ENCODE measurements at regions not wholly inside any gene's neighbourhood (a gene's known extent, or its start where the extent isn't known, plus 50 kb on each side); places are given as distances from the start of the nearest gene placed in this dataset.

DNA sequence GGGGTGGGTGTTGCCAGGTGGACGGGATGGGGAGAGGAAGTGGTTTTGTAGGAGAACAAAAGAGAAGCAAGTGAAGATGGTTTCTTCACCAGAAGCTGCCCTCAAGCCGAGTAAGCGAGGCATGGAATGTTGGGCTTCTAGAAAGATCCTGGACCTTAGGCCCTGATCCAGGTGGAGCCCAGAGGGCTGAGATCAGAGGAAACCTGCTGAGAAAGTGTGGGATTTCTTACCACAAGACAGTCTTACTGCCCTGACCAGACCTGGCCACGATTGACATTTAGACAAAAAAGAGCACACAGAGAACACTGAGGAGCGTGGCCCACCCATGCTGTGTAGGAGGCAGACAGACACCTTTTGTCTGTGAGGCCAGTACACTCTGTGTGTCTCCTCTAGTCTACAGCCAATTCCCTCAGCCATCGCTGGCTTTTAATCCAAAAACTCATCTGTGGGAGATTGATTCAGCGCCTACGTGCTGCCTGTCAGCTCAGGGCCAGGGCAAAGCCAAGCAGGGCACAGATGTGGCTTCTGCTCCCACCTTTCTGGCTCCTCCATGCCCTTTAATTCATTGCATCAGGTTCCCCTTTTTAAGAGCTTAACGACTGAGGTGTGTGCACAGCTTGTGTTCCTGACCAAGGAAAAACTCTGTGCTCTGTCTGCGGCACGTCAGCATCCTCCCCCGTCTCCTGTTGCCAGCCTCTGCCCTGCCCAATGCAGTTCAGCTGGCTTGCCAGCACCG is 123.3 kb downstream of the AKAP11 start:
- TF ChIP-seq, protein P1, sequence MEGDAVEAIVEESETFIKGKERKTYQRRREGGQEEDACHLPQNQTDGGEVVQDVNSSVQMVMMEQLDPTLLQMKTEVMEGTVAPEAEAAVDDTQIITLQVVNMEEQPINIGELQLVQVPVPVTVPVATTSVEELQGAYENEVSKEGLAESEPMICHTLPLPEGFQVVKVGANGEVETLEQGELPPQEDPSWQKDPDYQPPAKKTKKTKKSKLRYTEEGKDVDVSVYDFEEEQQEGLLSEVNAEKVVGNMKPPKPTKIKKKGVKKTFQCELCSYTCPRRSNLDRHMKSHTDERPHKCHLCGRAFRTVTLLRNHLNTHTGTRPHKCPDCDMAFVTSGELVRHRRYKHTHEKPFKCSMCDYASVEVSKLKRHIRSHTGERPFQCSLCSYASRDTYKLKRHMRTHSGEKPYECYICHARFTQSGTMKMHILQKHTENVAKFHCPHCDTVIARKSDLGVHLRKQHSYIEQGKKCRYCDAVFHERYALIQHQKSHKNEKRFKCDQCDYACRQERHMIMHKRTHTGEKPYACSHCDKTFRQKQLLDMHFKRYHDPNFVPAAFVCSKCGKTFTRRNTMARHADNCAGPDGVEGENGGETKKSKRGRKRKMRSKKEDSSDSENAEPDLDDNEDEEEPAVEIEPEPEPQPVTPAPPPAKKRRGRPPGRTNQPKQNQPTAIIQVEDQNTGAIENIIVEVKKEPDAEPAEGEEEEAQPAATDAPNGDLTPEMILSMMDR (IDR thresholded peaks at IDR 0.05; ENCODE audit: low read depth, low read length): no peak
- TF ChIP-seq, protein P2, sequence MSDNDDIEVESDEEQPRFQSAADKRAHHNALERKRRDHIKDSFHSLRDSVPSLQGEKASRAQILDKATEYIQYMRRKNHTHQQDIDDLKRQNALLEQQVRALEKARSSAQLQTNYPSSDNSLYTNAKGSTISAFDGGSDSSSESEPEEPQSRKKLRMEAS (IDR thresholded peaks at IDR 0.05; ENCODE audit: low read depth, low read length): no peak
- TF ChIP-seq POLR2A (IDR thresholded peaks at IDR 0.05; ENCODE audit: extremely low read depth, insufficient read length) (no peak), MYC (IDR thresholded peaks at IDR 0.05; ENCODE audit: low read depth, low read length) (no peak)
- no peak overlapping the region for H3K4me3 ChIP-seq (ENCODE audit: low read depth, low read length)
- DNase-seq (ENCODE audit: low read depth): no peak

DNA sequence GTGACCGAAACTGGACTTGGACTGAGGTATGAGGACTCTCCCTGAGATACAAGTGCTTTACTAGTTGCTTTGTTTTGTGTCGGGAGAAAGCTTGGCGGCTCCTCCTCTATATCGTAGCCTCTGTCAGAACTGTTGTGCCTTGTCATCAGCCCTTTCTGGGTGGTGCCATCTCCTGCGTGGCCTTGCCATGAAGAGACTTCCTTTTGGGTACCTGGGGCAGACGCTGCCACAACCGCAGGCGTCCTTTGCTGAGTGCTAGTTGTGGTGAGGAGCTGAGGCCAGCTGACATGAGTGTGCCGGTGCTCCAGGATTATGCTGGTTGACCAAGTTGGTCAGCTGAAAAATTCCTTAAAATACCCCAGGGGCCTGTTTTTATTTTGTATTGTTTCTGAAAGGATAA is 124.5 kb downstream of the AKAP11 start:
- no peak for TF ChIP-seq POLR2A (IDR thresholded peaks at IDR 0.05; ENCODE audit: extremely low read depth, insufficient read length)
- TF ChIP-seq, protein P1 (IDR thresholded peaks at IDR 0.05; ENCODE audit: low read depth, low read length): no peak
- TF ChIP-seq, protein P2 (IDR thresholded peaks at IDR 0.05; ENCODE audit: low read depth, low read length): no peak
- no peak for TF ChIP-seq MYC (IDR thresholded peaks at IDR 0.05; ENCODE audit: low read depth, low read length)
- H3K4me3 ChIP-seq (ENCODE audit: low read depth, low read length): no peak overlapping the region

DNA sequence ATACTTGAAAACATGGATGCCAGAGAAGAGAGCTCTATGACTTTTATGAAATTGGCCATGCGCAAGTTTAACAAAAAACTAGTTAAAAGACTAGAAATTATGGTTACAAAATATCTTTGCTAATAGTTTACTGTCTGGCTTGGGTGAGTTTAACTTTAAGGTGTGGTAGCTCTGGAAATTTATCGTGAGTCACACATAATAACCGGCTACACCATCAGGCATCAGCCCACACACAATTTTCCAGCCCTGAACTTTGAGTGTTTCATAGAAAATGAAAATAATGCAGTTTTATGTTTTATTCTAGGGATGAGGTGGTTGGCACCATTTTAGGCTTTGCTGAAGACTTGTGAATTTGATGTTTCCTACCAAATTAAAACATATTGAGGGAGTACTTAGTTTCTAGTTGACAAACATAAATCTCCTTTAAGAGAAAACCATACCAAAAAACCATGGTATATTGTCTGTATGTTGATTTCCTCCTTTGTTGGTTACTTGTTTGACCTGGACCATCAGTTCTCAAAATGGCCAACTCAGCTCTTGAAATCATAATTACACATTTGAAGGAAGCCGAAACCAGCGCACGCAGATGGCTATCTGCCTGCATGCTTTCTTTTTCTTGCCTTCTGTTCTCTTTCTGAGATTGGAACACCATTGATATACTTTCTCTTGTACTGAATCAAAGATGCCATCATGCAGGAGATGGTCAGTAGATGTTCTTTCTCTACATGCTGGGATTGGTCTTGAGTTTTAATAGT is 125.1 kb downstream of the AKAP11 start:
- DNase-seq (ENCODE audit: low read depth): no peak
- H3K4me3 ChIP-seq (ENCODE audit: low read depth, low read length): no peak overlapping the region
- TF ChIP-seq POLR2A (IDR thresholded peaks at IDR 0.05; ENCODE audit: extremely low read depth, insufficient read length) (no peak), MYC (IDR thresholded peaks at IDR 0.05; ENCODE audit: low read depth, low read length) (no peak)
- TF ChIP-seq, protein P2 (IDR thresholded peaks at IDR 0.05; ENCODE audit: low read depth, low read length): no peak
- TF ChIP-seq, protein P1 (IDR thresholded peaks at IDR 0.05; ENCODE audit: low read depth, low read length): no peak

More for the DNA sequence above, 124.5 kb downstream of the AKAP11 start:
- no peak for DNase-seq (ENCODE audit: low read depth)

DNA sequence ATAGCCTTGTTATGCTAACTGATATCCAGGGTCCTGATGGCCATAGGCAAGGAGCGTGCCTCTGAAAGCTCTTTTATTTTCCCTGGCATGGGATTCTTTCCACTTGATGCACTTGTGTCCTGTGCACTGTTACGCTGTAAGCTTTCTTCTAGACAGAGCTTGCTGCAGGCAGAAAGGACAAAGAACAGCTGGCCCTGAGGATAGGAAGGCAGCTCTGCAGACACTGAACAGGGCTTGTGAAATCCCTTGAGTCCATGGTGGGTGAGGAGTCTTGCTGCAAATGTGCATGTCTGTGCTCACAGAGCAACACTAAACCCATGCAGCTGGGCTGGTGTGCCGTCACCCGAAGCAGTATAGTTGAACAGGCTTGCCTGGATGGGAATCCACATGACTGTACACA is 126.6 kb downstream of the AKAP11 start:
- TF ChIP-seq POLR2A (IDR thresholded peaks at IDR 0.05; ENCODE audit: extremely low read depth, insufficient read length) (no peak), MYC (IDR thresholded peaks at IDR 0.05; ENCODE audit: low read depth, low read length) (no peak)
- TF ChIP-seq, protein P2 (IDR thresholded peaks at IDR 0.05; ENCODE audit: low read depth, low read length): no peak
- TF ChIP-seq, protein P1 (IDR thresholded peaks at IDR 0.05; ENCODE audit: low read depth, low read length): no peak
- no peak for DNase-seq (ENCODE audit: low read depth)

DNA sequence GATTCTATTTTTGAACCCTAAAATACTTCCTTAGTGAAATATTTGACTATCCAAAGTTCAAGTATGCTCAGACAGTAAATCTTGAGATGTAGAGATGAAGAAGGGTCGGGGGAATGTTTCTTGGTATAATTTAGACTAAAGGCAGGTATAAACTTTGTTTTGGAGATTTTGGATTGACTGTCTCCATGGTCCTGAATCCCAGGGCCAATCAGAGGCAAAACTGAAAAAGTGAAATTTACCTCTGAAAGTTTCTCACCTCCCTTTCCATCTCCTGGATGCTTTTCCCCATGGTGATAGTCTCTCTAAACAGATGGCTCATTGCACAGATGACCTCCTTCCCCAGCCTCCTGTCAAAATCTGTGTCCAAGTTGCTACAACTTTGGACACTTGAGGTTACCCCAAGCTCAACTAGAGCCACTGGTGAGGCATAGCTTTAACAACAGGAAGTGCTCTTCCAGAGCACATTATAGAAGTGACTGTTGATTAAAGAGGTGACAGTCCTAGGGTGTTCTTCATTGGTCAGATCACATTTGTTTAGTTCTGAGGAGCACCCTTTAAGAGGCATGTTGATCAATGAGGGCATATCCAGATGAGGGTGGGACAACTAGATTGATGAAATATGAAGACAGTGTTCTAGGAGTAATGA is 128.4 kb downstream of the AKAP11 start:
- H3K4me3 ChIP-seq (ENCODE audit: low read depth, low read length): no peak overlapping the region
- TF ChIP-seq POLR2A (IDR thresholded peaks at IDR 0.05; ENCODE audit: extremely low read depth, insufficient read length) (no peak), MYC (IDR thresholded peaks at IDR 0.05; ENCODE audit: low read depth, low read length) (no peak)
- TF ChIP-seq, protein P1 (IDR thresholded peaks at IDR 0.05; ENCODE audit: low read depth, low read length): no peak
- TF ChIP-seq, protein P2 (IDR thresholded peaks at IDR 0.05; ENCODE audit: low read depth, low read length): no peak

More for the DNA sequence above, 126.6 kb downstream of the AKAP11 start:
- H3K4me3 ChIP-seq (ENCODE audit: low read depth, low read length): no peak overlapping the region

More for the DNA sequence above, 128.4 kb downstream of the AKAP11 start:
- DNase-seq (ENCODE audit: low read depth): no peak

Data from NB4 (cell line).